IPS-15b (cell line): ENCODE measurements at regions not wholly inside any gene's neighbourhood (a gene's known extent, or its start where the extent isn't known, plus 50 kb on each side); places are given as distances from the start of the nearest gene placed in this dataset.

Experiments
- H3K27me3 ChIP-seq: one replicate; pipeline ENCODE4 v1.6.1; 2013; ENCODE audit warnings: low read length; ENCODE audit not compliant: control insufficient read depth, insufficient read depth
- H3K36me3 ChIP-seq: one replicate; pipeline ENCODE4 v1.6.1; 2013; ENCODE audit warnings: low read length; ENCODE audit not compliant: control insufficient read depth, insufficient read depth
- H3K4me1 ChIP-seq: one replicate; pipeline ENCODE4 v1.6.1; 2013; ENCODE audit warnings: mild to moderate bottlenecking, low read length; ENCODE audit not compliant: control insufficient read depth, insufficient read depth
- H3K4me3 ChIP-seq: one replicate; pipeline ENCODE4 v1.5.1; 2013; ENCODE audit warnings: low read depth, low read length
- H3K9ac ChIP-seq: one replicate; pipeline ENCODE4 v1.6.1; 2013; ENCODE audit warnings: low read depth, mild to moderate bottlenecking, low read length
- H3K9me3 ChIP-seq: one replicate; pipeline ENCODE4 v1.6.1; 2013; ENCODE audit warnings: mild to moderate bottlenecking, low read length; ENCODE audit not compliant: control insufficient read depth, insufficient read depth

- Histone ChIP-seq H3K4me3 (no peak overlapping the region), H3K9me3 (no peaks in the 10 kb centered on the region), H3K9ac (no peak overlapping the region), H3K27me3 (peaks cover 3% of the 10 kb centered on the region), H3K4me1 (peaks cover 2% of the 10 kb centered on the region), H3K36me3 (no peaks in the 10 kb centered on the region)
These were observed 99.2 kb upstream of the TNR start for GRCh38 chr1:175842550-175842949.

GRCh38 chr1:175841738-175842187, 98.4 kb upstream of the TNR start:
- Histone ChIP-seq H3K27me3 (peaks cover 3% of the 10 kb centered on the region), H3K9ac (no peak overlapping the region), H3K4me3 (no peak overlapping the region)

DNA sequence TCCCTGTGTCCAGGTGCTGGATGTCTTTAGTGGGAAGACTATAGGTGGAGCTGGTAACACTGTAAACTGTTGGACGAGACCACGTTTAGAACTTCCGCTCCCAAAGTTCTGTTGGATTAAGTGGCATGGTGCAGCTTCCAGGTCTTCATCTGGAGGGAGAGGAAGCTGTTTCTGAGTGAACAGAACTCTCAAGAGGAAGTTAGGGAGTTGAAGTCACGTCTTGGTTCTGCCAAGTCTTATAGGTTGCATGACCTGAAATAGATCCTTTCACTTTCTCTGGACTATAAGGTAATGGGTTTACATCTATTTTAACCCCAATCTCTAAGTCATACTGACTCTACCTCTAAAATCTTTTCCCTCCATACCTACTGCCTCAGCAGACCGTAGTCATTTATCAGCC, 97.4 kb upstream of the TNR start:
- H3K9me3 ChIP-seq: no peaks in the 10 kb centered on the region
- H3K36me3 ChIP-seq: no peaks in the 10 kb centered on the region
- H3K27me3 ChIP-seq: peaks cover 3% of the 10 kb centered on the region
- no peak overlapping the region for H3K4me3 ChIP-seq
- no peak overlapping the region for H3K9ac ChIP-seq
- H3K4me1 ChIP-seq: peaks cover 2% of the 10 kb centered on the region

More at GRCh38 chr1:175841738-175842187, 98.4 kb upstream of the TNR start:
- Histone ChIP-seq H3K4me1 (peaks cover 2% of the 10 kb centered on the region), H3K36me3 (no peaks in the 10 kb centered on the region), H3K9me3 (no peaks in the 10 kb centered on the region)

- Histone ChIP-seq H3K4me1 (peaks cover 2% of the 10 kb centered on the region), H3K9ac (no peak overlapping the region), H3K27me3 (peaks cover 3% of the 10 kb centered on the region), H3K9me3 (no peaks in the 10 kb centered on the region), H3K4me3 (no peak overlapping the region), H3K36me3 (no peaks in the 10 kb centered on the region)
These were observed 96.6 kb upstream of the TNR start for GRCh38 chr1:175839779-175840669.

DNA sequence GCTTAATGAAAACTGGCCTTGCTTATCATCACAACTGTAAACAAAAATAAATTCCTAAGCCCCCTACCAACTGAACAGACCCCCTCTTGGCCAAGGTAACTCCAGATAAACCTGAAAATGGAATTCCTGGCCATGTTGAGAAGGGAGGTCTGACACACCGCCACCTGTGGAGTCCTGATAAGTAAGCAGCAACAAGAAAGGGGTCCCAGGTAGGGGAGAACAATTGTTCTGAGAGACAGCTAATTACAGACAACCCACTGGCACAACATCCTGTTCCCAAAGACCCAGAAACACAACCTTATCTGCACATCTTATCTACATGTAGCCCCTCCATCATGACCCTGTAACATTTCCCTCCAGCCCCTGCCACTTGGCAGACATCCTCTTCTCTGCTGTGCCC, 91.2 kb upstream of the TNR start:
- H3K4me3 ChIP-seq: no peak overlapping the region
- no peaks in the 10 kb centered on the region for H3K27me3 ChIP-seq

GRCh38 chr1:175833951-175834350, 90.6 kb upstream of the TNR start:
- H3K9ac ChIP-seq: no peak overlapping the region
- no peaks in the 10 kb centered on the region for H3K27me3 ChIP-seq
- H3K9me3 ChIP-seq: no peaks in the 10 kb centered on the region
- no peak overlapping the region for H3K4me3 ChIP-seq
- peaks cover 11% of the 10 kb centered on the region for H3K4me1 ChIP-seq
- H3K36me3 ChIP-seq: no peaks in the 10 kb centered on the region

More for the DNA sequence above, 91.2 kb upstream of the TNR start:
- H3K9ac ChIP-seq: no peak overlapping the region
- H3K9me3 ChIP-seq: no peaks in the 10 kb centered on the region
- H3K4me1 ChIP-seq: peaks cover 11% of the 10 kb centered on the region
- H3K36me3 ChIP-seq: no peaks in the 10 kb centered on the region

- no peak overlapping the region for H3K4me3 ChIP-seq
- no peaks in the 10 kb centered on the region for H3K9me3 ChIP-seq
- no peak overlapping the region for H3K9ac ChIP-seq
- H3K36me3 ChIP-seq: no peaks in the 10 kb centered on the region
- H3K4me1 ChIP-seq: peaks cover 11% of the 10 kb centered on the region
- H3K27me3 ChIP-seq: no peaks in the 10 kb centered on the region
These were observed 90.1 kb upstream of the TNR start for GRCh38 chr1:175833502-175833901.

DNA sequence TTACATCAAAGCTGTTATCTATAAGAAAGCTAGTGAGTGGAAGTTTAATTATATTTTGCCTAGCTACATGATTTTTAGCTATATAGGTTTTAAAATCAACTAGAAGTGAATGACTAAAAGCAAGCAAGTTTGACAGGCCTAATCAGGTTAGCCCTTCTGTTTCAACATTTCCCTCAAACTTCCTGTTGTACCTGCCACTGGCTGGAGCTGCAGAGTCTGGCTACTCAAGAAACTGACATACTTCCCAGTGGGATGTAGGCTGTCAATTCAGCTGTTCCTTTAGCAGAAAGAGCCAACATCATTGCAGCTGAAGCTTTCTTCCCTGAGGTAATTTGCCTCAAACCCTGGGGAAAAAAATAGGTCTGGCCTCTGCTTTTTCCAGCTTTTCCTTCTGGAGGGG, 87.1 kb upstream of the TNR start:
- no peaks in the 10 kb centered on the region for H3K36me3 ChIP-seq
- no peak overlapping the region for H3K4me3 ChIP-seq
- no peak overlapping the region for H3K9ac ChIP-seq
- H3K9me3 ChIP-seq: no peaks in the 10 kb centered on the region
- H3K4me1 ChIP-seq: peaks cover 11% of the 10 kb centered on the region
- no peaks in the 10 kb centered on the region for H3K27me3 ChIP-seq

GRCh38 chr1:175829845-175830244, 86.5 kb upstream of the TNR start:
- H3K9ac ChIP-seq: no peak overlapping the region
- H3K36me3 ChIP-seq: no peaks in the 10 kb centered on the region
- H3K9me3 ChIP-seq: no peaks in the 10 kb centered on the region
- H3K27me3 ChIP-seq: no peaks in the 10 kb centered on the region
- peaks cover 11% of the 10 kb centered on the region for H3K4me1 ChIP-seq
- H3K4me3 ChIP-seq: no peak overlapping the region

DNA sequence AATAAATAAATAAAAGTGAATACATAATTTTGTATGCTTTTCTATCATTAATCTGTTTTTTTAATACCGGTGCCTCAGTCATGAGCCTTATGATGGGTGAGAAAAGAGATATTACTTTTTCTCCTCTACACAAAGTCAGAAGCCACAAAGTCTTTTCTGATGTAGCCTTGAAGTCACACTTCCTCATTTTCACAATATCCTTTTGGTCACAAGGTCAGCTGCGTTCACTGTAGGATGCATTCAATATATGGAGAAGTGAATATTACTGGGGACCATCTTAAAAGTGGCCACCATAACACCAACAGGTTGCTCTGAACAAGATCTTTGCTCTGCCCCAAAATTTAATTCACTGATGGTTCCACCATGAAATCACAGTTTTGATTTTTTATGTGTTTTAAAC, 83.3 kb upstream of the TNR start:
- H3K9me3 ChIP-seq: no peaks in the 10 kb centered on the region
- no peak overlapping the region for H3K9ac ChIP-seq
- no peaks in the 10 kb centered on the region for H3K27me3 ChIP-seq
- peaks cover 4% of the 10 kb centered on the region for H3K4me1 ChIP-seq
- no peaks in the 10 kb centered on the region for H3K36me3 ChIP-seq
- H3K4me3 ChIP-seq: no peak overlapping the region

DNA sequence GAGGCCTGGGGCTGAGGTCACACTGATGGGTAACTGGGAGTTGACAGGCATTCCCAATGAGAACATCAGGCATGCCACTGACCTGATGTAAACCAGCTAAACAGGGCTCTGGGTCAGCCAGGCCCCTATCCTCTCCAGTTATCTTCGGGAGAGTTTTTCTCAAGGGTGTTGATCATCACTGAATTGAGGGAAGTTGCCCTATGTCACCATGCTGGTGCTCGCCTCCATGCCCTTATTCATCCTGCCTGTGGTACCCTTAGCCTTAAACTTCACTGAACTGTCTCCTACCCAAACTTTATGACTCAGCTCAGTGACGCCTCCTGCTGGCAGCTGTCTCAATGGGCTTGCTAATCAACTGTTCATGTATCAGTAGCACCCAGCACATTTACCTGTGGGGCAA, 80.7 kb upstream of the TNR start:
- Histone ChIP-seq H3K9ac (no peak overlapping the region), H3K4me1 (no peaks in the 10 kb centered on the region), H3K36me3 (no peaks in the 10 kb centered on the region), H3K27me3 (no peaks in the 10 kb centered on the region), H3K4me3 (no peak overlapping the region), H3K9me3 (no peaks in the 10 kb centered on the region)

DNA sequence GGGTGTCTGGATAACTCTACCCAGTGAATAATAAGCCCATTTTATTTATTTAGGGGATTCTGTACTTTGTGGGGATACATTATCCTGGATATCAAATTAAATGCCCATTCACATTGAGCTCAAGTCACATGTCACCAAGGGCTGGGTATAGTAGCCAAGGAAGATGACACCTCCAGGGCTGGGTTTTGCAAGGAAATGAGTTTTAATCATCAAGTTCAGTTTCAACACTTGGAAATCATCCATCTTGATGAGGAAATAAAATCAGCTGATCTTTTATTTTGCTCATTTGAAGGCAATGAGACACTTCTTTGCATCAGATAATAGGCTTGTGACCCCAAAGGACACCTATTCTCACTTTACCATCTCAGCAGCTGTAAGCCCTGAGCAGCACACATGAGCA, 80.0 kb upstream of the TNR start:
- Histone ChIP-seq H3K9ac (no peak overlapping the region), H3K27me3 (no peaks in the 10 kb centered on the region), H3K4me3 (no peak overlapping the region), H3K4me1 (no peaks in the 10 kb centered on the region), H3K9me3 (no peaks in the 10 kb centered on the region), H3K36me3 (no peaks in the 10 kb centered on the region)
